B cell (primary cell): ENCODE measurements at regions not wholly inside any gene's neighbourhood (a gene's known extent, or its start where the extent isn't known, plus 50 kb on each side); places are given as distances from the start of the nearest gene placed in this dataset.

ENCODE experiments used
- ATAC-seq: fragments of 200-7000 bp; cut with Tn5 transposase; one replicate; pipeline ENCODE4 v1.10.0; 2021; ENCODE audit warnings: low read depth, mild to moderate bottlenecking, moderate number of reproducible peaks, moderate library complexity
- CTCF ChIA-PET: fragments of 350-600 bp; sonication (Branson Sonifier 250); formaldehyde crosslinking; loops from one replicate; lab custom pipeline; 2021; ENCODE audit warnings: antibody characterized with exemption, inconsistent platforms; lab: Charles Lee
- POLR2A ChIA-PET: fragments of 350-600 bp; sonication (Branson Sonifier 250); formaldehyde crosslinking; loops from one replicate; lab custom pipeline; 2021; ENCODE audit warnings: antibody characterized with exemption; lab: Charles Lee
- DNase-seq: peaks from one replicate; pipeline ENCODE4 v3.0.0; 2013
- H2AFZ ChIP-seq: 2 replicates; pipeline ENCODE4 v1.6.1; 2012; ENCODE audit warnings: mild to moderate bottlenecking, low read depth, low read length; ENCODE audit not compliant: insufficient read depth, poor library complexity, severe bottlenecking
- H3K27ac ChIP-seq, 2 donors: 1 replicate in 1 of 2; 2 replicates in 1 of 2; pipeline ENCODE4 v1.5.1; 2012 to 2013; ENCODE audit warnings: low read length in 2 of 2, mild to moderate bottlenecking in 2 of 2, moderate library complexity in 1 of 2
- H3K27me3 ChIP-seq, 4 experiments: fragments of 200-600 bp in 1 of 4; sonication (generic) in 1 of 4; replicated peaks in 1 of 4; 1 replicate in 2 of 4; 2 replicates in 2 of 4; pipeline versions ENCODE4 v1.6.1 to v1.7.0; 2013 to 2016; ENCODE audit warnings: low read length in 3 of 4, mild to moderate bottlenecking in 2 of 4, mixed read lengths in 1 of 4, moderate library complexity in 1 of 4; ENCODE audit not compliant: insufficient read depth in 4 of 4, control insufficient read depth in 3 of 4; ENCODE audit errors: control extremely low read depth in 1 of 4
- H3K36me3 ChIP-seq, 2 experiments: replicated peaks in 1 of 2; 1 replicate in 1 of 2; 2 replicates in 1 of 2; pipeline versions ENCODE4 v1.6.1 to v1.7.1; 2013; ENCODE audit warnings: low read length in 1 of 2; ENCODE audit not compliant: insufficient read depth in 2 of 2, control insufficient read depth in 1 of 2; ENCODE audit errors: control extremely low read depth in 1 of 2, extremely low read depth in 1 of 2
- H3K4me1 ChIP-seq, 2 donors: fragments of 200-600 bp in 1 of 2; sonication (generic) in 1 of 2; 1 replicate in 1 of 2; 2 replicates in 1 of 2; pipeline versions ENCODE4 v1.5.1 to v1.6.1; 2013 to 2017; ENCODE audit warnings: low read length in 2 of 2; ENCODE audit not compliant: control insufficient read depth in 2 of 2, insufficient read depth in 2 of 2
- H3K4me2 ChIP-seq: replicated peaks from 2 replicates; pipeline ENCODE3; 2012; ENCODE audit warnings: mild to moderate bottlenecking, low read depth, low read length; ENCODE audit not compliant: poor library complexity, severe bottlenecking
- H3K4me3 ChIP-seq, 5 experiments: fragments of 200-600 bp in 1 of 5; sonication (generic) in 1 of 5; 1 replicate in 3 of 5; 2 replicates in 2 of 5; pipeline versions ENCODE4 v1.5.1 to v1.7.0; 2011 to 2016; ENCODE audit warnings: low read length in 4 of 5, mild to moderate bottlenecking in 4 of 5, low read depth in 2 of 5, control low read depth in 1 of 5, moderate library complexity in 1 of 5; ENCODE audit not compliant: insufficient read depth in 1 of 5; ENCODE audit errors: control extremely low read depth in 1 of 5, extremely low read depth in 1 of 5
- H3K79me2 ChIP-seq: fragments of 200-600 bp; sonication (generic); one replicate; pipeline ENCODE4 v1.6.0; 2016; ENCODE audit warnings: low read length; ENCODE audit not compliant: control insufficient read depth, insufficient read depth
- H3K9ac ChIP-seq: fragments of 200-600 bp; sonication (generic); 2 replicates; pipeline ENCODE4 v1.6.1; 2017; ENCODE audit warnings: mild to moderate bottlenecking, low read length, moderate library complexity
- H3K9me3 ChIP-seq, 3 donors: one replicate each; pipeline versions ENCODE4 v1.6.1 to v1.7.1; 2013; ENCODE audit warnings: low read length in 2 of 3; ENCODE audit not compliant: control insufficient read depth in 2 of 3, insufficient read depth in 1 of 3; ENCODE audit errors: control extremely low read depth in 1 of 3
- H4K20me1 ChIP-seq: 2 replicates; pipeline ENCODE4 v1.6.0; 2012; ENCODE audit warnings: mild to moderate bottlenecking, low read length; ENCODE audit not compliant: insufficient read depth, control insufficient read depth, poor library complexity, severe bottlenecking
- H3K27ac Mint-ChIP-seq: one replicate; pipeline ENCODE4 v1.8.0; 2021; ENCODE audit warnings: mixed read lengths
- H3K27me3 Mint-ChIP-seq: one replicate; pipeline ENCODE4 v1.8.0; 2021; ENCODE audit warnings: mixed read lengths
- H3K4me1 Mint-ChIP-seq: one replicate; pipeline ENCODE4 v1.8.0; 2021; ENCODE audit warnings: mixed read lengths
- H3K4me3 Mint-ChIP-seq: one replicate; pipeline ENCODE4 v1.8.0; 2021; ENCODE audit warnings: mixed read lengths
- H3K9me3 Mint-ChIP-seq: one replicate; pipeline ENCODE4 v1.8.0; 2022; ENCODE audit warnings: mixed read lengths; ENCODE audit not compliant: insufficient read depth
- CTCF ChIP-seq: fragments of 200-600 bp; IDR thresholded peaks from one replicate; pipeline ENCODE4 v1.8.0; 2022; ENCODE audit warnings: antibody characterized with exemption, mild to moderate bottlenecking
- EZH2 ChIP-seq: IDR thresholded peaks from 2 replicates; pipeline ENCODE4 v1.6.1; 2012; ENCODE audit warnings: borderline replicate concordance, low read depth, mild to moderate bottlenecking, moderate library complexity, low read length; ENCODE audit not compliant: insufficient read depth, poor library complexity, severe bottlenecking
- WGBS: methylation state at CpG from one replicate; pipeline ENCODE4 v1.1.5; 2013; ENCODE audit warnings: missing lambda C conversion rate; ENCODE audit not compliant: insufficient coverage; 5-methylcytosine and 5-hydroxymethylcytosine counted together
- intact Hi-C: fragments of 100-400 bp; cut with micrococcal nuclease; formaldehyde crosslinking; loops from one replicate; pipeline ENCODE4 v1.10.0; 2022

- no peak overlapping the region for H3K27ac ChIP-seq
- no peak overlapping the region for H3K4me3 ChIP-seq
- H3K4me1 ChIP-seq, result no peaks in the 10 kb centered on the region
- no peaks in the 10 kb centered on the region for H3K27me3 ChIP-seq
- H3K9me3 ChIP-seq, result peaks cover 0 to 2% (median 0%) of the 10 kb centered on the region in 3 donors
- POLR2A ChIA-PET, result no interaction called here
- no peaks in the 10 kb centered on the region for H3K27me3 Mint-ChIP-seq
- no peak for TF ChIP-seq EZH2
- TF ChIP-seq CTCF, result no peak
- H3K4me3 Mint-ChIP-seq, result no peak overlapping the region
- H3K79me2 ChIP-seq, result no peaks in the 10 kb centered on the region
- no peaks in the 10 kb centered on the region for H3K36me3 ChIP-seq
- H3K9me3 Mint-ChIP-seq, result peaks cover 5% of the 10 kb centered on the region
- H3K27ac Mint-ChIP-seq, result no peak overlapping the region
- no peak overlapping the region for H3K4me2 ChIP-seq
- no peak overlapping the region for H2AFZ ChIP-seq
- intact Hi-C loops, result no loop called here
- CTCF ChIA-PET, result interaction anchor here (0.5 kb wide), 1 partner anchor 21 kb away, joined by 3 read pairs; no protein-coding TSS in a partner anchor
- H4K20me1 ChIP-seq, result no peaks in the 10 kb centered on the region
- no peaks in the 10 kb centered on the region for H3K4me1 Mint-ChIP-seq
- DNase-seq (no peak), ATAC-seq (no peak)
- 94% methylated on average over 8 of the region's 10 CpGs for WGBS
- no peak overlapping the region for H3K9ac ChIP-seq
Measured at GRCh38 chr1:163504331-163504978, 182.7 kb downstream of the NUF2 start.

- TF ChIP-seq EZH2 (no peak), CTCF (no peak)
- intact Hi-C loops, result no loop called here
- no peak overlapping the region for H3K9ac ChIP-seq
- Mint-ChIP-seq H3K27me3 (peaks cover 5% of the 10 kb centered on the region), H3K9me3 (no peaks in the 10 kb centered on the region), H3K4me3 (no peak overlapping the region), H3K27ac (no peak overlapping the region), H3K4me1 (no peaks in the 10 kb centered on the region)
- H4K20me1 ChIP-seq, result no peaks in the 10 kb centered on the region
- H3K9me3 ChIP-seq, result peaks cover 0 to 3% (median 0%) of the 10 kb centered on the region in 3 donors
- ChIA-PET CTCF (no interaction called here), POLR2A (no interaction called here)
- ATAC-seq (no peak), DNase-seq (no peak)
- no peak overlapping the region for H3K4me3 ChIP-seq
- no peak overlapping the region for H3K4me2 ChIP-seq
- no peaks in the 10 kb centered on the region for H3K36me3 ChIP-seq
- H3K27ac ChIP-seq, result no peak overlapping the region
- WGBS, result no CpG with 5 or more reads among the region's 2 CpGs
- no peaks in the 10 kb centered on the region for H3K27me3 ChIP-seq
- no peaks in the 10 kb centered on the region for H3K4me1 ChIP-seq
- H3K79me2 ChIP-seq, result no peaks in the 10 kb centered on the region
- H2AFZ ChIP-seq, result no peak overlapping the region
Measured at GRCh38 chr1:163509114-163509513, 187.4 kb downstream of the NUF2 start.
